ENCODE measurements at regions not wholly inside any gene's neighbourhood (a gene's known extent, or its start where the extent isn't known, plus 50 kb on each side); places are given as distances from the start of the nearest gene placed in this dataset.
A peak's percentile ranks its signal among the peaks of the same experiment; 100 is the strongest.

DNA sequence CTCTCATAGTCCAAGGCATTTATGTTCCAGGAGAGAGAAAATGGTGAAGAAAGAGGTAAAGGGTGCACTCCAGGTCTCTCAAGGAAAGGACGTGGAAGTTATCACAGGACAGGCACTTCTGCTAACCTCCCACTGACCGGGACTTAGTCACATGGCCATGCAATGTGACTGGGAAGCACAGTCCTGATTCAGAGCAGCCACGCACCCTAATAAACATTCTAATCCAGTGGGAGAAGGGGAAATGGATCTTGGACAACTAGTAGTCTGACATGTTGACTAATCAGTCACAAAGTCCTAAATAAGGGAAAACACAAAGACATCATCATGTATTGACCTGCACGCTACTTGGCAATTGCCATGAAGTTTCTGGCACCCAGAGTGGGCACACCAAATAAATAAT is 417.5 kb upstream of the ZMIZ1 start:
- WGBS (ENCODE audit: insufficient coverage): no CpG with 5 or more reads among the region's 4 CpGs
- H3K4me3 Mint-ChIP-seq: no peak overlapping the region
- POLR2A ChIA-PET: no interaction called here
- Histone ChIP-seq H3K36me3 (ENCODE audit: control insufficient read depth in 2 of 2, extremely low read depth in 1 of 2, insufficient read depth in 1 of 2, low read length in 1 of 2) (no peaks in the 10 kb centered on the region), H3K9me3 (no peaks in the 10 kb centered on the region), H3K27ac (ENCODE audit: low read length) (no peak overlapping the region), H3K4me1 (ENCODE audit: control insufficient read depth in 1 of 2, extremely low read depth in 1 of 2, insufficient read depth in 2 of 2, low read length in 2 of 2) (no peaks in the 10 kb centered on the region), H3K27me3 (replicated peaks in 1 of 2; ENCODE audit: control insufficient read depth in 2 of 2, extremely low read depth in 1 of 2, insufficient read depth in 2 of 2, low read length in 1 of 2) (peaks cover 0 to 10% of the 10 kb centered on the region in 2 experiments), H3K4me3 (ENCODE audit: control insufficient read depth in 1 of 2, extremely low read depth in 1 of 2, low read length in 1 of 2) (no peak overlapping the region)
- ATAC-seq (replicated peaks in 1 of 4) (no peak), DNase-seq (no peak)
- peaks cover 0 to 6% (median 0%) of the 10 kb centered on the region in 3 donors for H3K9me3 Mint-ChIP-seq
- peaks cover 25 to 26% of the 10 kb centered on the region in 2 donors for H3K27me3 Mint-ChIP-seq
- H3K27ac Mint-ChIP-seq: no peak overlapping the region
- CTCF ChIA-PET: no interaction called here
- no peaks in the 10 kb centered on the region for H3K4me1 Mint-ChIP-seq
- H3K36me3 Mint-ChIP-seq: no peaks in the 10 kb centered on the region

- Mint-ChIP-seq H3K27ac (no peak overlapping the region), H3K4me3 (no peak overlapping the region), H3K36me3 (no peaks in the 10 kb centered on the region), H3K4me1 (no peaks in the 10 kb centered on the region), H3K9me3 (peaks cover 0 to 6% (median 0%) of the 10 kb centered on the region in 3 donors), H3K27me3 (peaks cover 25 to 28% of the 10 kb centered on the region in 2 donors)
- DNase-seq: no peak
- H3K36me3 ChIP-seq (ENCODE audit: control insufficient read depth in 2 of 2, extremely low read depth in 1 of 2, insufficient read depth in 1 of 2, low read length in 1 of 2): no peaks in the 10 kb centered on the region
- H3K4me1 ChIP-seq (ENCODE audit: control insufficient read depth in 1 of 2, extremely low read depth in 1 of 2, insufficient read depth in 2 of 2, low read length in 2 of 2): no peaks in the 10 kb centered on the region
- no peak overlapping the region for H3K27ac ChIP-seq (ENCODE audit: low read length)
- no peak for ATAC-seq (replicated peaks in 1 of 4)
- no CpG with 5 or more reads among the region's 2 CpGs for WGBS (ENCODE audit: insufficient coverage)
- H3K4me3 ChIP-seq (ENCODE audit: control insufficient read depth in 1 of 2, extremely low read depth in 1 of 2, low read length in 1 of 2): no peak overlapping the region
- ChIA-PET POLR2A (no interaction called here), CTCF (no interaction called here)
- H3K9me3 ChIP-seq: no peaks in the 10 kb centered on the region
- H3K27me3 ChIP-seq (replicated peaks in 1 of 2; ENCODE audit: control insufficient read depth in 2 of 2, extremely low read depth in 1 of 2, insufficient read depth in 2 of 2, low read length in 1 of 2): peaks cover 0 to 27% of the 10 kb centered on the region in 2 experiments
Measured at GRCh38 chr10:78653555-78653954, 415.2 kb upstream of the ZMIZ1 start.

DNA sequence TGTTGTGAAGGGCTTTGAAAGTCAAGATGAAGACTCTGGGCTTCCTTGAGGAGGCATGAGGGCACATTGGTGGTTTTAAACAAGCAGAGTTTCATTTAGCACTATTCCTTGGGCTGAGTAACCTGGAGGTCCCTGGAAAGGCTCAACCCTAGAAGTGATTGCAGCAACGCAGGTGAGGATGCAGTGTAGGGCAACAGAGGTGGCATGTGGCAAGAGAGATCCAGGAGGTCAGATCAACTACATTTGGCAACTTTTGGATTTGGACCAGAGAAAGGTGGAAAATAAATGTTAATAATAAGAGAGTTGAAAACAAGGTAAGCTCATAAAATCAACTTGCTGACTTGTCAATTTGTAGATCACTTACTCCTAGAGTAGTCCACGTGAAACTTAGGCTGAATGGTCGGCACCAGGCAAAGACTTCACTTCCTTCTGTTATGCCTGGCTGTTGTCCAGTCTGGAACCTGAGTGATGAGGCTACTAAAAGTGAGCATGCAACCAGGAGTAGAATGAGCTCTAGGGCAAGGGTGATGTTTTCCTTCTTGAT is 414.6 kb upstream of the ZMIZ1 start:
- Histone ChIP-seq H3K4me3 (ENCODE audit: control insufficient read depth in 1 of 2, extremely low read depth in 1 of 2, low read length in 1 of 2) (no peak overlapping the region), H3K4me1 (ENCODE audit: control insufficient read depth in 1 of 2, extremely low read depth in 1 of 2, insufficient read depth in 2 of 2, low read length in 2 of 2) (no peaks in the 10 kb centered on the region), H3K27ac (ENCODE audit: low read length) (no peak overlapping the region), H3K9me3 (no peaks in the 10 kb centered on the region), H3K36me3 (ENCODE audit: control insufficient read depth in 2 of 2, extremely low read depth in 1 of 2, insufficient read depth in 1 of 2, low read length in 1 of 2) (no peaks in the 10 kb centered on the region), H3K27me3 (replicated peaks in 1 of 2; ENCODE audit: control insufficient read depth in 2 of 2, extremely low read depth in 1 of 2, insufficient read depth in 2 of 2, low read length in 1 of 2) (peaks cover 0 to 29% of the 10 kb centered on the region in 2 experiments)
- H3K4me3 Mint-ChIP-seq: no peak overlapping the region
- H3K4me1 Mint-ChIP-seq: no peaks in the 10 kb centered on the region
- H3K27me3 Mint-ChIP-seq: peaks cover 25 to 26% of the 10 kb centered on the region in 2 donors
- ChIA-PET CTCF (no interaction called here), POLR2A (no interaction called here)
- H3K27ac Mint-ChIP-seq: no peak overlapping the region
- DNase-seq (no peak), ATAC-seq (replicated peaks in 1 of 4) (no peak)
- no peaks in the 10 kb centered on the region for H3K36me3 Mint-ChIP-seq
- WGBS (ENCODE audit: insufficient coverage): 79% methylated on average over 3 of the region's 3 CpGs
- peaks cover 0 to 6% (median 0%) of the 10 kb centered on the region in 3 donors for H3K9me3 Mint-ChIP-seq

DNA sequence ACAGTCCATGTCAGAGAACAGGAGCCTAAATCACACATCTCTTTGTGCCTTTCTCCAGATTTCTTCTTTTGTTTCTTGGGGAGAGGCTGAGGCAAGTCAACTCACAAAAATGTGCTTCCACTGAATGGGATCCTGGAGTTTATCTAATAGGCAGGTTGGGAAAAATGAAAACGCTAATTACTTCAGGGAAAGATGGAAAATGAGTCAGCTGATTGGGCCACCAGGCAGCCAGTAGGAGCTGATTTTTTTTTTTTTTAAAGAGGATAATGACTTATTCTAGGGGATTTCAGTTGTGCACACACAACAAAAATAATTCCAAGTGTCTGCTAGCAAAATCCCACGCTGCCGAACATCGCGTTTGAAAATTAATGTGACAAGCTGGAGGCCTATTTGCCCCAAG is 412.8 kb upstream of the ZMIZ1 start:
- Histone ChIP-seq H3K27me3 (replicated peaks in 1 of 2; ENCODE audit: control insufficient read depth in 2 of 2, extremely low read depth in 1 of 2, insufficient read depth in 2 of 2, low read length in 1 of 2) (peaks cover 0 to 29% of the 10 kb centered on the region in 2 experiments), H3K36me3 (ENCODE audit: control insufficient read depth in 2 of 2, extremely low read depth in 1 of 2, insufficient read depth in 1 of 2, low read length in 1 of 2) (no peaks in the 10 kb centered on the region), H3K9me3 (no peaks in the 10 kb centered on the region), H3K4me1 (ENCODE audit: control insufficient read depth in 1 of 2, extremely low read depth in 1 of 2, insufficient read depth in 2 of 2, low read length in 2 of 2) (no peaks in the 10 kb centered on the region), H3K4me3 (ENCODE audit: control insufficient read depth in 1 of 2, extremely low read depth in 1 of 2, low read length in 1 of 2) (no peak overlapping the region), H3K27ac (ENCODE audit: low read length) (no peak overlapping the region)
- Mint-ChIP-seq H3K4me3 (no peak overlapping the region), H3K27ac (no peak overlapping the region), H3K36me3 (no peaks in the 10 kb centered on the region), H3K9me3 (peaks cover 0 to 6% (median 0%) of the 10 kb centered on the region in 3 donors), H3K4me1 (no peaks in the 10 kb centered on the region), H3K27me3 (peaks cover 17 to 22% of the 10 kb centered on the region in 2 donors)
- no peak for DNase-seq
- no peak for ATAC-seq (replicated peaks in 1 of 4)
- WGBS (ENCODE audit: insufficient coverage): 96% methylated on average over 4 of the region's 5 CpGs
- CTCF ChIA-PET: no interaction called here
- POLR2A ChIA-PET: no interaction called here

GRCh38 chr10:78656417-78657162 is 412.2 kb upstream of the ZMIZ1 start:
- H3K9me3 ChIP-seq: no peaks in the 10 kb centered on the region
- 74% methylated on average over 19 of the region's 29 CpGs for WGBS (ENCODE audit: insufficient coverage)
- H3K36me3 Mint-ChIP-seq: no peaks in the 10 kb centered on the region
- no peaks in the 10 kb centered on the region for H3K4me1 ChIP-seq (ENCODE audit: control insufficient read depth in 1 of 2, extremely low read depth in 1 of 2, insufficient read depth in 2 of 2, low read length in 2 of 2)
- no peak overlapping the region for H3K4me3 ChIP-seq (ENCODE audit: control insufficient read depth in 1 of 2, extremely low read depth in 1 of 2, low read length in 1 of 2)
- H3K4me3 Mint-ChIP-seq: no peak overlapping the region
- CTCF ChIA-PET: interaction anchor here in 1 of 2 donors (0.6 kb wide), 1 partner anchor 162 kb away, joined by 3 read pairs; no protein-coding TSS in a partner anchor
- no peaks in the 10 kb centered on the region for H3K4me1 Mint-ChIP-seq
- H3K27ac Mint-ChIP-seq: no peak overlapping the region
- H3K27me3 ChIP-seq (replicated peaks in 1 of 2; ENCODE audit: control insufficient read depth in 2 of 2, extremely low read depth in 1 of 2, insufficient read depth in 2 of 2, low read length in 1 of 2): peaks cover 0 to 26% of the 10 kb centered on the region in 2 experiments
- peaks cover 15 to 16% of the 10 kb centered on the region in 2 donors for H3K27me3 Mint-ChIP-seq
- no peaks in the 10 kb centered on the region for H3K36me3 ChIP-seq (ENCODE audit: control insufficient read depth in 2 of 2, extremely low read depth in 1 of 2, insufficient read depth in 1 of 2, low read length in 1 of 2)
- no peak overlapping the region for H3K27ac ChIP-seq (ENCODE audit: low read length)
- no peak for ATAC-seq (replicated peaks in 1 of 4)
- peaks cover 0 to 2% (median 0%) of the 10 kb centered on the region in 3 donors for H3K9me3 Mint-ChIP-seq
- POLR2A ChIA-PET: no interaction called here
- no peak for DNase-seq

GRCh38 chr10:78657163-78657861 is 411.5 kb upstream of the ZMIZ1 start:
- H3K36me3 ChIP-seq (ENCODE audit: control insufficient read depth in 2 of 2, extremely low read depth in 1 of 2, insufficient read depth in 1 of 2, low read length in 1 of 2): no peaks in the 10 kb centered on the region
- WGBS (ENCODE audit: insufficient coverage): 52% methylated on average over 8 of the region's 13 CpGs
- ChIA-PET POLR2A (no interaction called here), CTCF (interaction anchor here (0.6 to 1.3 kb wide), 7 partner anchors 21 to 684 kb away, joined by 3 to 10 read pairs (median 4); no protein-coding TSS in a partner anchor)
- Mint-ChIP-seq H3K4me3 (no peak overlapping the region), H3K27me3 (peaks cover 10 to 16% of the 10 kb centered on the region in 2 donors), H3K36me3 (no peaks in the 10 kb centered on the region), H3K27ac (no peak overlapping the region), H3K4me1 (no peaks in the 10 kb centered on the region), H3K9me3 (no peaks in the 10 kb centered on the region)
- H3K27ac ChIP-seq (ENCODE audit: low read length): no peak overlapping the region
- H3K27me3 ChIP-seq (replicated peaks in 1 of 2; ENCODE audit: control insufficient read depth in 2 of 2, extremely low read depth in 1 of 2, insufficient read depth in 2 of 2, low read length in 1 of 2): peaks cover 0 to 28% of the 10 kb centered on the region in 2 experiments
- peak in 34 of 35 experiments; percentile 15 to 64 (median 46) for DNase-seq
- no peaks in the 10 kb centered on the region for H3K9me3 ChIP-seq
- no peaks in the 10 kb centered on the region for H3K4me1 ChIP-seq (ENCODE audit: control insufficient read depth in 1 of 2, extremely low read depth in 1 of 2, insufficient read depth in 2 of 2, low read length in 2 of 2)
- ATAC-seq (replicated peaks in 1 of 4): peak in 3 of 4 experiments; percentile 50 to 59 (median 54)
- H3K4me3 ChIP-seq (ENCODE audit: control insufficient read depth in 1 of 2, extremely low read depth in 1 of 2, low read length in 1 of 2): no peak overlapping the region

Data from T-cell (primary cell).